Endothelial cell of umbilical vein (primary cell): ENCODE measurements at regions not wholly inside any gene's neighbourhood (a gene's known extent, or its start where the extent isn't known, plus 50 kb on each side); places are given as distances from the start of the nearest gene placed in this dataset.

Experiments
- BruUV-seq: library from RNA; stranded (reverse); fragments of 400-500 nt; replicated peaks from 2 replicates; lab custom pipeline; 2021; lab: Mats Ljungman, UMichigan
- CTCF ChIA-PET: fragments of 300-600, 350-600 bp; sonication (Branson Sonifier 250); formaldehyde crosslinking; loops from one replicate; lab custom pipeline; 2021; ENCODE audit warnings: antibody characterized with exemption, inconsistent platforms; lab: Charles Lee
- POLR2A ChIA-PET: fragments of 300-600, 350-600 bp; sonication (Branson Sonifier 250); formaldehyde crosslinking; loops from one replicate; lab custom pipeline; 2021; ENCODE audit warnings: antibody characterized with exemption, inconsistent platforms; lab: Charles Lee
- DNase-seq: peaks from one replicate; pipeline ENCODE4 v3.0.0-alpha.2; 2011; ENCODE audit warnings: low read depth, low spot score
- FAIRE-seq: peaks from 2 replicates; lab custom pipeline; 2011; peaks lifted over from hg19 to GRCh38; lab: Jason Lieb, UNC
- H2AFZ ChIP-seq: 2 replicates; pipeline ENCODE4 v1.6.0; 2012; ENCODE audit warnings: low read depth, low read length, control low read depth, inconsistent platforms
- H3K27ac ChIP-seq: 2 replicates; pipeline ENCODE4 v1.5.1; 2011; ENCODE audit warnings: low read depth, mild to moderate bottlenecking, control low read depth, low read length, moderate library complexity; ENCODE audit not compliant: insufficient read depth
- H3K27me3 ChIP-seq, 2 experiments: 2 replicates each; pipeline versions ENCODE4 v1.6.0 to v1.6.1; 2011; ENCODE audit warnings: low read length in 2 of 2, mixed read lengths in 1 of 2; ENCODE audit not compliant: control insufficient read depth in 2 of 2, insufficient read depth in 2 of 2
- H3K36me3 ChIP-seq, 2 experiments: 2 replicates in 1 of 2; 3 replicates in 1 of 2; pipeline ENCODE4 v1.5.1; 2011; ENCODE audit warnings: low read length in 2 of 2, mild to moderate bottlenecking in 1 of 2, moderate library complexity in 1 of 2; ENCODE audit not compliant: control insufficient read depth in 2 of 2, insufficient read depth in 2 of 2; ENCODE audit errors: extremely low read depth in 1 of 2
- H3K4me1 ChIP-seq: 3 replicates; pipeline ENCODE4 v1.5.1; 2011; ENCODE audit warnings: mild to moderate bottlenecking, low read length; ENCODE audit not compliant: control insufficient read depth, insufficient read depth; ENCODE audit errors: extremely low read depth
- H3K4me2 ChIP-seq: 2 replicates; pipeline ENCODE4 v1.6.1; 2011; ENCODE audit warnings: low read length, control low read depth, mixed read lengths; ENCODE audit not compliant: insufficient read depth
- H3K4me3 ChIP-seq, 3 experiments: fragments of 200-600 bp in 1 of 3; sonication (generic), shearing (Covaris generic) in 1 of 3; replicated peaks in 1 of 3; 2 replicates each; pipeline ENCODE4 v1.5.1; 2011 to 2016; ENCODE audit warnings: control low read depth in 3 of 3, low read length in 3 of 3, mild to moderate bottlenecking in 2 of 3, inconsistent platforms in 1 of 3, low read depth in 1 of 3, moderate library complexity in 1 of 3; ENCODE audit not compliant: insufficient read depth in 1 of 3
- H3K79me2 ChIP-seq: 2 replicates; pipeline ENCODE4 v1.6.0; 2012; ENCODE audit warnings: low read length, inconsistent platforms; ENCODE audit not compliant: control insufficient read depth, insufficient read depth
- H3K9ac ChIP-seq: replicated peaks from 2 replicates; pipeline ENCODE3; 2011; ENCODE audit warnings: low read length, control low read depth; ENCODE audit not compliant: insufficient read depth; ENCODE audit errors: extremely low read depth
- H3K9me1 ChIP-seq: replicated peaks from 3 replicates; pipeline ENCODE4 v1.6.0; 2011; ENCODE audit warnings: mild to moderate bottlenecking, low read length; ENCODE audit not compliant: control insufficient read depth, insufficient read depth; ENCODE audit errors: extremely low read depth
- H3K9me3 ChIP-seq: replicated peaks from 2 replicates; pipeline ENCODE4 v1.5.1; 2012; ENCODE audit warnings: low read length, inconsistent platforms; ENCODE audit not compliant: control insufficient read depth, insufficient read depth
- H4K20me1 ChIP-seq: replicated peaks from 2 replicates; pipeline ENCODE3; 2011; ENCODE audit warnings: mild to moderate bottlenecking, low read length; ENCODE audit not compliant: control insufficient read depth, insufficient read depth; ENCODE audit errors: extremely low read depth
- EZH2 ChIP-seq: IDR thresholded peaks from 2 replicates; pipeline ENCODE4 v1.6.1; 2012; ENCODE audit warnings: borderline replicate concordance, low read depth, mild to moderate bottlenecking, moderate library complexity, low read length, inconsistent platforms; ENCODE audit not compliant: severe bottlenecking
- FOS ChIP-seq: IDR thresholded peaks from 2 replicates; pipeline ENCODE4 v1.6.1; 2011; ENCODE audit warnings: mild to moderate bottlenecking, low read length, moderate library complexity, borderline replicate concordance; ENCODE audit not compliant: insufficient read depth
- GATA2 ChIP-seq: IDR thresholded peaks from 2 replicates; pipeline ENCODE4 v1.7.0; 2011; ENCODE audit warnings: low read depth, mild to moderate bottlenecking, moderate library complexity, mixed read lengths, low read length; ENCODE audit not compliant: insufficient read length, insufficient read depth
- JUN ChIP-seq: IDR thresholded peaks from 2 replicates; pipeline ENCODE4 v1.6.1; 2011; ENCODE audit warnings: borderline replicate concordance, low read depth; ENCODE audit not compliant: insufficient read length, insufficient read depth
- MYC ChIP-seq: IDR thresholded peaks from one replicate; pipeline ENCODE4 v1.6.1; 2011; ENCODE audit warnings: mild to moderate bottlenecking, low read depth, low read length
- POLR2A ChIP-seq: IDR thresholded peaks from 2 replicates; pipeline ENCODE4 v1.6.1; 2012; ENCODE audit warnings: low read depth, mild to moderate bottlenecking, control low read depth, low read length
- POLR2AphosphoS5 ChIP-seq: IDR thresholded peaks from 2 replicates; pipeline ENCODE4 v1.6.1; 2012; ENCODE audit warnings: low read depth, mild to moderate bottlenecking, control low read depth, low read length, moderate library complexity; ENCODE audit not compliant: insufficient read depth
- dilution Hi-C: fragments of 300-500 bp; cut with MboI; formaldehyde crosslinking; loops from one replicate; pipeline ENCODE4 v1.15.0; 2019; ENCODE audit warnings: low sequenced_read_pairs; ENCODE audit not compliant: extremely low pct_ligation_motif_present
- intact Hi-C: fragments of 100-400 bp; cut with micrococcal nuclease; formaldehyde crosslinking; loops from one replicate; pipeline ENCODE4 v1.10.0; 2022
- TF ChIP-seq, protein P1 (sequence below): IDR thresholded peaks from 2 replicates; pipeline ENCODE4 v1.6.1; 2011; ENCODE audit not compliant: insufficient read depth, insufficient read length
- TF ChIP-seq, protein P2 (sequence below), 2 donors: IDR thresholded peaks; 1 replicate in 1 of 2; 2 replicates in 1 of 2; pipeline ENCODE4 v1.5.1; 2011; ENCODE audit warnings: low read length in 2 of 2, mild to moderate bottlenecking in 2 of 2, moderate library complexity in 2 of 2, control low read depth in 1 of 2, inconsistent platforms in 1 of 2, low read depth in 1 of 2; ENCODE audit not compliant: insufficient read depth in 1 of 2; ENCODE audit errors: extremely low read depth in 1 of 2

DNA sequence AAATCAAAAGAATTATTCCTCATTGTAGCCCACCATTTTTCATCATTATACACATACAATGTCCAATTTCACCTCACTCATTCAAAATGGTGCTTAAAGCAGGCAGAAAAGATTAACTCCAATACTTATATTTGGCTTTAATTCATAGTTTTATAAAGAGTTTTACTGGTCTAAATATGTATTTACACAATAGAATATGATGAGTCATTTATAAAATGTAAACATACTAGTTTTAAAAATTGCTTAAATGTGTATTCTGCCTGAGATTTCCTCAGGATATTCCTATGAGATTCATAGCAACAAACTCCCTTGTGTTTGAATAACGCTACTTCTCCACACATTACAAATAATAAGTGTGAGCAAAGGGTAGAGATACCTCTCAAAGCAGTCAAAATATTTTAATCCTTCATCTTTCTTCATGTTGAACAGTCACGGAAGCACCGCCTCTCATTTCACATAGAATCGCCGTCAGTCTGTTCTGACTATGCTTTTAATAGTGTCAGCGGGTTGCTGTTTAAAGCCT is 75.7 kb upstream of the GBE1 start:
- Histone ChIP-seq H3K9ac (no peak overlapping the region), H3K4me2 (no peak overlapping the region), H3K27ac (no peak overlapping the region), H4K20me1 (no peaks in the 10 kb centered on the region), H3K79me2 (no peaks in the 10 kb centered on the region), H3K9me3 (no peaks in the 10 kb centered on the region), H2AFZ (no peak overlapping the region), H3K36me3 (no peaks in the 10 kb centered on the region), H3K4me3 (no peak overlapping the region), H3K9me1 (no peaks in the 10 kb centered on the region), H3K4me1 (no peaks in the 10 kb centered on the region), H3K27me3 (no peaks in the 10 kb centered on the region)
- POLR2A ChIA-PET = no interaction called here
- no TSS peak for BruUV-seq
- dilution Hi-C loops = no loop called here
- intact Hi-C loops = no loop called here
- TF ChIP-seq, protein P1, sequence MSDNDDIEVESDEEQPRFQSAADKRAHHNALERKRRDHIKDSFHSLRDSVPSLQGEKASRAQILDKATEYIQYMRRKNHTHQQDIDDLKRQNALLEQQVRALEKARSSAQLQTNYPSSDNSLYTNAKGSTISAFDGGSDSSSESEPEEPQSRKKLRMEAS = no peak
- TF ChIP-seq GATA2 = no peak
- no peak for TF ChIP-seq POLR2A
- no peak for TF ChIP-seq MYC
- no peak for TF ChIP-seq POLR2AphosphoS5
- TF ChIP-seq, protein P2, sequence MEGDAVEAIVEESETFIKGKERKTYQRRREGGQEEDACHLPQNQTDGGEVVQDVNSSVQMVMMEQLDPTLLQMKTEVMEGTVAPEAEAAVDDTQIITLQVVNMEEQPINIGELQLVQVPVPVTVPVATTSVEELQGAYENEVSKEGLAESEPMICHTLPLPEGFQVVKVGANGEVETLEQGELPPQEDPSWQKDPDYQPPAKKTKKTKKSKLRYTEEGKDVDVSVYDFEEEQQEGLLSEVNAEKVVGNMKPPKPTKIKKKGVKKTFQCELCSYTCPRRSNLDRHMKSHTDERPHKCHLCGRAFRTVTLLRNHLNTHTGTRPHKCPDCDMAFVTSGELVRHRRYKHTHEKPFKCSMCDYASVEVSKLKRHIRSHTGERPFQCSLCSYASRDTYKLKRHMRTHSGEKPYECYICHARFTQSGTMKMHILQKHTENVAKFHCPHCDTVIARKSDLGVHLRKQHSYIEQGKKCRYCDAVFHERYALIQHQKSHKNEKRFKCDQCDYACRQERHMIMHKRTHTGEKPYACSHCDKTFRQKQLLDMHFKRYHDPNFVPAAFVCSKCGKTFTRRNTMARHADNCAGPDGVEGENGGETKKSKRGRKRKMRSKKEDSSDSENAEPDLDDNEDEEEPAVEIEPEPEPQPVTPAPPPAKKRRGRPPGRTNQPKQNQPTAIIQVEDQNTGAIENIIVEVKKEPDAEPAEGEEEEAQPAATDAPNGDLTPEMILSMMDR (IDR thresholded peaks at IDR 0.05; ENCODE audit: extremely low read depth in 1 of 2, insufficient read depth in 1 of 2, low read depth in 1 of 2, low read length in 2 of 2) = no peak
- TF ChIP-seq FOS = no peak
- no peak for TF ChIP-seq JUN
- no peak for TF ChIP-seq EZH2
- FAIRE-seq (no peak), DNase-seq (no peak)
- CTCF ChIA-PET = no interaction called here
